HCT116 (cell line): ENCODE measurements at regions not wholly inside any gene's neighbourhood (a gene's known extent, or its start where the extent isn't known, plus 50 kb on each side); places are given as distances from the start of the nearest gene placed in this dataset.

Source experiments
- ATAC-seq: fragments of 200-7000 bp; cut with Tn5 transposase; 2 replicates; pipeline ENCODE4 v1.9.1; 2020; ENCODE audit warnings: mild to moderate bottlenecking, moderate library complexity
- BruUV-seq: library from RNA; stranded (reverse); fragments of 400-500 nt; replicated peaks from 2 replicates; lab custom pipeline; 2021; lab: Mats Ljungman, UMichigan
- CTCF ChIA-PET: fragments of 300-600 bp; sonication (Branson Sonifier 250); formaldehyde crosslinking; loops from one replicate; lab custom pipeline; 2021; ENCODE audit warnings: antibody characterized with exemption; lab: Charles Lee
- POLR2A ChIA-PET: fragments of 300-600, 350-600 bp; sonication (Branson Sonifier 250); formaldehyde crosslinking; loops from one replicate; lab custom pipeline; 2021; ENCODE audit warnings: antibody characterized with exemption; lab: Charles Lee
- RAD21 ChIA-PET, 2 experiments: fragments of 300-600 bp; sonication (Branson Sonifier 250); formaldehyde crosslinking; loops; one replicate each; lab custom pipeline; 2023; ENCODE audit warnings: low total read pairs in 2 of 2; ENCODE audit not compliant: uncharacterized antibody in 2 of 2, unreplicated experiment in 2 of 2, low non-redundant PET in 1 of 2; lab: Charles Lee
- DNase-seq: peaks from one replicate; pipeline ENCODE4 v3.0.0-alpha.2; 2010; ENCODE audit warnings: low read depth, low spot score
- H2AFZ ChIP-seq: fragments of 200-600 bp; shearing (Covaris generic), sonication (generic); 2 replicates; pipeline ENCODE4 v1.6.1; 2017; ENCODE audit warnings: low read depth, mixed run types, mixed read lengths, antibody characterized with exemption, low read length; ENCODE audit not compliant: poor library complexity, severe bottlenecking
- H3K27ac ChIP-seq: 2 replicates; pipeline ENCODE4 v1.5.1; 2012; ENCODE audit warnings: low read depth, low read length
- H3K27me3 ChIP-seq: fragments of 200-600 bp; sonication (generic); 2 replicates; pipeline ENCODE4 v1.6.1; 2016; ENCODE audit warnings: mixed run types, low read length, mixed read lengths; ENCODE audit not compliant: insufficient read depth
- H3K36me3 ChIP-seq, 2 experiments: fragments of 200-500 bp in 1 of 2; fragments of 200-600 bp in 1 of 2; sonication (Bioruptor generic) in 1 of 2; sonication (generic) in 1 of 2; 2 replicates each; pipeline versions ENCODE4 v1.5.1 to v1.6.1; 2014 to 2016; ENCODE audit warnings: low read length in 2 of 2, inconsistent platforms in 1 of 2, mixed read lengths in 1 of 2, mixed run types in 1 of 2; ENCODE audit not compliant: insufficient read depth in 2 of 2, control insufficient read depth in 1 of 2
- H3K4me1 ChIP-seq, 2 experiments: fragments of 200-600 bp in 1 of 2; sonication (generic) in 1 of 2; 2 replicates each; pipeline versions ENCODE4 v1.5.1 to v1.6.1; 2012 to 2017; ENCODE audit warnings: low read length in 2 of 2, inconsistent platforms in 1 of 2, mild to moderate bottlenecking in 1 of 2, mixed read lengths in 1 of 2, mixed run types in 1 of 2, moderate library complexity in 1 of 2; ENCODE audit not compliant: insufficient read depth in 2 of 2, control insufficient read depth in 1 of 2
- H3K4me2 ChIP-seq: fragments of 200-600 bp; sonication (generic); 2 replicates; pipeline ENCODE4 v1.6.1; 2017; ENCODE audit warnings: mixed run types, low read length, mixed read lengths
- H3K4me3 ChIP-seq, 2 experiments: fragments of 200-600 bp in 1 of 2; sonication (generic) in 1 of 2; replicated peaks in 1 of 2; 2 replicates each; pipeline ENCODE4 v1.5.1; 2011 to 2016; ENCODE audit warnings: low read length in 2 of 2, control low read depth in 1 of 2, low read depth in 1 of 2, mild to moderate bottlenecking in 1 of 2, mixed read lengths in 1 of 2, mixed run types in 1 of 2
- H3K79me2 ChIP-seq: fragments of 200-600 bp; sonication (generic); 2 replicates; pipeline ENCODE4 v1.6.1; 2017; ENCODE audit warnings: mild to moderate bottlenecking, mixed run types, low read length, moderate library complexity, mixed read lengths; ENCODE audit not compliant: insufficient read depth
- H3K9ac ChIP-seq: fragments of 200-600 bp; sonication (generic); 2 replicates; pipeline ENCODE4 v1.6.1; 2016; ENCODE audit warnings: low read length, mixed read lengths
- H3K9me2 ChIP-seq: fragments of 200-600 bp; sonication (generic), shearing (Covaris generic); 2 replicates; pipeline ENCODE4 v1.6.1; 2017; ENCODE audit warnings: mixed run types, mild to moderate bottlenecking, moderate library complexity; ENCODE audit not compliant: insufficient read depth
- H3K9me3 ChIP-seq, 2 experiments: fragments of 200-500 bp in 1 of 2; fragments of 200-600 bp in 1 of 2; sonication (Bioruptor generic) in 1 of 2; sonication (generic) in 1 of 2; 2 replicates each; pipeline ENCODE4 v1.6.1; 2014 to 2017; ENCODE audit warnings: low read length in 2 of 2, mixed read lengths in 2 of 2, inconsistent platforms in 1 of 2, low read depth in 1 of 2, mild to moderate bottlenecking in 1 of 2, mixed run types in 1 of 2, moderate library complexity in 1 of 2; ENCODE audit not compliant: control insufficient read depth in 1 of 2, insufficient read depth in 1 of 2
- H4K20me1 ChIP-seq: fragments of 200-600 bp; sonication (generic), shearing (Covaris generic); 2 replicates; pipeline ENCODE4 v1.6.1; 2017; ENCODE audit warnings: mixed run types, mild to moderate bottlenecking, moderate library complexity; ENCODE audit not compliant: insufficient read depth
- EGR1 ChIP-seq: IDR thresholded peaks from 2 replicates; pipeline ENCODE4 v1.6.1; 2012; ENCODE audit warnings: low read depth
- EZH2 ChIP-seq: fragments of 200-600 bp; sonication (generic); IDR thresholded peaks from 2 replicates; pipeline ENCODE4 v1.6.1; 2017; ENCODE audit warnings: antibody characterized with exemption, mixed run types
- EZH2phosphoT487 ChIP-seq: fragments of 200-600 bp; IDR thresholded peaks from 2 replicates; pipeline ENCODE4 v1.6.1; 2018; ENCODE audit warnings: antibody characterized with exemption, borderline replicate concordance
- POLR2AphosphoS5 ChIP-seq: IDR thresholded peaks from 2 replicates; pipeline ENCODE4 v1.6.1; 2011; ENCODE audit warnings: mild to moderate bottlenecking, low read depth, low read length, moderate library complexity
- YY1 ChIP-seq: IDR thresholded peaks from 2 replicates; pipeline ENCODE4 v1.6.1; 2011; ENCODE audit warnings: low read length, low read depth, moderate library complexity, mild to moderate bottlenecking; ENCODE audit not compliant: insufficient replicate concordance; ENCODE audit errors: extremely low read depth
- ZFX ChIP-seq: fragments of 450-650 bp; IDR thresholded peaks from 2 replicates; pipeline ENCODE4 v1.6.1; 2017
- intact Hi-C: fragments of 100-400 bp; cut with micrococcal nuclease; formaldehyde crosslinking; loops from 2 replicates; pipeline ENCODE4 v1.10.0; 2022
- TF ChIP-seq, protein P1 (sequence below): IDR thresholded peaks from 2 replicates; pipeline ENCODE4 v1.6.1; 2012; ENCODE audit warnings: low read depth

DNA sequence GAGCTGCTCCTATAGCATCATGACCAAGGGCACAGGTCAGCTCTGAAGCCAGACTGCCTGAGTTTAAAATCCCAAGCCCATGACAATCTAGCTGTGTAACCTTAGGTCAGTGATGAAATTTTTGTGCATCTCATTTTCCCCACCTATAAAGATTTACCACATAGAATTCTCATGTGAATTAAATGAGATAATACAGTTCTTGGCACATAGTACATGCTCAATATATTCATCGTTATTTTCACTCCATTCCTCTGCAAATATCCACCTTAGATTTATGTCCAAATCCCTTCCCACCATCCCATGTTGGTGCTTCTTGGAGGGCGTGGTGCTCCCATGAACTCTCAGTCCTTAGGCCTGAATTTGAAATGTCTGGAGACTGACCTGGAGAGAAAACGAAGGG lies 300.1 kb downstream of the TLE3 start:
- POLR2A ChIA-PET: no interaction called here
- H4K20me1 ChIP-seq: no peaks in the 10 kb centered on the region
- H3K36me3 ChIP-seq: no peaks in the 10 kb centered on the region
- H2AFZ ChIP-seq: no peak overlapping the region
- no peak for ATAC-seq
- no peak overlapping the region for H3K4me3 ChIP-seq
- H3K9me3 ChIP-seq: no peaks in the 10 kb centered on the region
- CTCF ChIA-PET: no interaction called here
- peaks cover 21 to 26% of the 10 kb centered on the region in 2 experiments for H3K4me1 ChIP-seq
- no peaks in the 10 kb centered on the region for H3K79me2 ChIP-seq
- TF ChIP-seq, protein P1, sequence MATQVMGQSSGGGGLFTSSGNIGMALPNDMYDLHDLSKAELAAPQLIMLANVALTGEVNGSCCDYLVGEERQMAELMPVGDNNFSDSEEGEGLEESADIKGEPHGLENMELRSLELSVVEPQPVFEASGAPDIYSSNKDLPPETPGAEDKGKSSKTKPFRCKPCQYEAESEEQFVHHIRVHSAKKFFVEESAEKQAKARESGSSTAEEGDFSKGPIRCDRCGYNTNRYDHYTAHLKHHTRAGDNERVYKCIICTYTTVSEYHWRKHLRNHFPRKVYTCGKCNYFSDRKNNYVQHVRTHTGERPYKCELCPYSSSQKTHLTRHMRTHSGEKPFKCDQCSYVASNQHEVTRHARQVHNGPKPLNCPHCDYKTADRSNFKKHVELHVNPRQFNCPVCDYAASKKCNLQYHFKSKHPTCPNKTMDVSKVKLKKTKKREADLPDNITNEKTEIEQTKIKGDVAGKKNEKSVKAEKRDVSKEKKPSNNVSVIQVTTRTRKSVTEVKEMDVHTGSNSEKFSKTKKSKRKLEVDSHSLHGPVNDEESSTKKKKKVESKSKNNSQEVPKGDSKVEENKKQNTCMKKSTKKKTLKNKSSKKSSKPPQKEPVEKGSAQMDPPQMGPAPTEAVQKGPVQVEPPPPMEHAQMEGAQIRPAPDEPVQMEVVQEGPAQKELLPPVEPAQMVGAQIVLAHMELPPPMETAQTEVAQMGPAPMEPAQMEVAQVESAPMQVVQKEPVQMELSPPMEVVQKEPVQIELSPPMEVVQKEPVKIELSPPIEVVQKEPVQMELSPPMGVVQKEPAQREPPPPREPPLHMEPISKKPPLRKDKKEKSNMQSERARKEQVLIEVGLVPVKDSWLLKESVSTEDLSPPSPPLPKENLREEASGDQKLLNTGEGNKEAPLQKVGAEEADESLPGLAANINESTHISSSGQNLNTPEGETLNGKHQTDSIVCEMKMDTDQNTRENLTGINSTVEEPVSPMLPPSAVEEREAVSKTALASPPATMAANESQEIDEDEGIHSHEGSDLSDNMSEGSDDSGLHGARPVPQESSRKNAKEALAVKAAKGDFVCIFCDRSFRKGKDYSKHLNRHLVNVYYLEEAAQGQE: no peak
- TF ChIP-seq EZH2: no peak
- TF ChIP-seq ZFX: no peak
- TF ChIP-seq YY1: no peak
- TF ChIP-seq EZH2phosphoT487: no peak
- no peak for TF ChIP-seq EGR1
- no peak for TF ChIP-seq POLR2AphosphoS5
- no peaks in the 10 kb centered on the region for H3K9me2 ChIP-seq
- DNase-seq: no peak
- BruUV-seq: no TSS peak
- no peak overlapping the region for H3K9ac ChIP-seq
- H3K27me3 ChIP-seq: no peaks in the 10 kb centered on the region
- RAD21 ChIA-PET: no interaction called here
- H3K27ac ChIP-seq: no peak overlapping the region
- H3K4me2 ChIP-seq: no peak overlapping the region
- intact Hi-C loops: no loop called here
